Eye (tissue), 1 donor: ENCODE measurements at regions not wholly inside any gene's neighbourhood (a gene's known extent, or its start where the extent isn't known, plus 50 kb on each side); places are given as distances from the start of the nearest gene placed in this dataset.
"Not testable (repeated sequence)": the region's sequence is repeated elsewhere in the genome, so short reads cannot be mapped to it uniquely, and the experiment has no call there.

ENCODE experiments used
- DNase-seq: peaks from one replicate; pipeline ENCODE4 v3.0.0-alpha.2; 2015

DNA sequence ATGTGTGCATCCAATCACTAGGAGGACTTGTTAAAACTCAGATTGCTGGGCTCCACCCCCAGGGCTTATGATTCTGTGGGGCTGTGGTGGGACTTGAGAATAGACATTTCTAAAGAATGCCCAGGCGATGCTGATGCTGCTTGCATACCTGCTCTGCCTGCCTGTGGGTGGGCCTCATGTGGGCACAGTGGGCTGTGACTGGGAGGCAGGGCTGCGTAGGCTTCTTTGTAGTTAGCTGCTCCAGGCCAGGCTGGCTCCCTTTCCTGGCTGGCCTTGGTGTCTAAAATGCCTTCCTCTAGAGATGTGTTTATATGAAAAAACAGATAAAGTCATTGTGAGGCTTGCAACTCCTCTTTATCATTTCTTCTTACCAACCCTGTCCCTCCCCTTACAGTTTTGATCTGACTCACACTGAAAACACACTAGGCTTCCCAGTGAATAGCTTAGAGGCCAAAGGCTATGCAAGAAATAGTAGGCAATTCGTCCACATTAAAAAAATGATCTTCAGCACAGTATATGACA, 495.5 kb upstream of the MAP3K7 start:
- DNase-seq = peak; percentile 8

DNA sequence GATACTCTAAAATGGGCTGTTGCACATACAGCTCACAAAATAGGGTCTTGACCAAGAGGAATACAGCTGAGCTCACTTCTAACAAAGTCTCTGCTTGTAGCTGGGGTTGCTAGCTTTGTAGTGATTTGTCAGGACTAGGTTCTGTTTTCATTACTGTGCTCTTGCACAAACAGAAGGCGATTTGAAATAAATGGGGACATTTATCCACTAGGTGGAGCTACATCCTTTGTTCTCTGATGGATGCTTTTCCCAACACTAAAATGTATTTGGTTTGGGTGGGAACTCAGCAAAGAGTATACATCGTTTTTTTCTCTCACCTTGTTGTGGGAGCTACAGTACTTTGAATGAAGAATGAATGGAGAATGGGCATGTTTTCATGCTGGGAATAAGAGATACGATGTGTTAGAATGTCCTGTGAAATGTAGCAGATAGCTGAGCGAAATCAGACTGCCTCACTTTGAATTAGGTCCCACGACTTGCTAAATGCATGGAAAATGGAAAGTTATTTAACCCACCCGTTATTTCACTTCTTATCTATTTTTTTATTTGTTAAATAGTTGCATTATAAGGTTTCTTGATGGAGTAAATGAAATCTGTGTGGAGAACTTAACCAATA, 494.7 kb upstream of the MAP3K7 start:
- DNase-seq = peak; percentile 94

DNA sequence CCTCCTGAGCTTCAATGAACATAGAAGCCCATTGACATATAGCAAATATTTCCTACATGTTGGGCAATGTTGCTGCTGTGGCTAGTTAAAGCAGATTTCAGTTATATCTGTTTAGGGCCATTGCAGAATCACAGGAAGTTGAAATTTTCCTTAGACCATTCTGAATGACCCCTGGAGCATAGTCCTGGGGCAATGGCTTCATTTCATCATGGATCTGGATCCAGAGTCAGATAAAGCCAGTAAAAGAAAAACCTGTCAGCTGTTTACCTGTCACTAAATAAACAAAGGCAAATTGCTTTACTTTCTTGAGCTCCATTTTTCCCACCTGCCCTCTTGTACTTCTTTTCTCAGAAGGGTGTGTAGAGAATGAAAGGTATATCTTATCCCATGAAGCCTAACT, 494.0 kb upstream of the MAP3K7 start:
- no peak for DNase-seq

DNA sequence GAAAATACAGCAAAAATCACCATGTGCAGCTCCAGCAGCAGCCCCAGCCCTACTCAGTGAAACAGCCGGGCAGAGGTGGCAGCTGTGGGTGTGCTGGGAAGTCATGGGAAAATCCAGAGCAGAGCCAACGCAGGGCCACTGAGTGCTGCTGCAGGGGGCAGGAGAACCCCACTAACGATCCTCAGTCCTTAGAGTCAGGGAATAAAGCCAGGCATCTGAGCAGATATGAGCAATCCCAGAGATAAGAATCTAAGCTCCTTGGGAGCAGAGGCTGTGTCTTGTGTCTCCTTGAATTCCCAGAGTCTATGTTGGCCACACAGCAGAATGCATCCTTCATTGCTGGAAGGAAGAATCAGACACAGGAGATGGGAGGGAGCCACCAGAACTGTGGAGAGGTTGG, 493.1 kb upstream of the MAP3K7 start:
- peak; percentile 14 for DNase-seq

DNA sequence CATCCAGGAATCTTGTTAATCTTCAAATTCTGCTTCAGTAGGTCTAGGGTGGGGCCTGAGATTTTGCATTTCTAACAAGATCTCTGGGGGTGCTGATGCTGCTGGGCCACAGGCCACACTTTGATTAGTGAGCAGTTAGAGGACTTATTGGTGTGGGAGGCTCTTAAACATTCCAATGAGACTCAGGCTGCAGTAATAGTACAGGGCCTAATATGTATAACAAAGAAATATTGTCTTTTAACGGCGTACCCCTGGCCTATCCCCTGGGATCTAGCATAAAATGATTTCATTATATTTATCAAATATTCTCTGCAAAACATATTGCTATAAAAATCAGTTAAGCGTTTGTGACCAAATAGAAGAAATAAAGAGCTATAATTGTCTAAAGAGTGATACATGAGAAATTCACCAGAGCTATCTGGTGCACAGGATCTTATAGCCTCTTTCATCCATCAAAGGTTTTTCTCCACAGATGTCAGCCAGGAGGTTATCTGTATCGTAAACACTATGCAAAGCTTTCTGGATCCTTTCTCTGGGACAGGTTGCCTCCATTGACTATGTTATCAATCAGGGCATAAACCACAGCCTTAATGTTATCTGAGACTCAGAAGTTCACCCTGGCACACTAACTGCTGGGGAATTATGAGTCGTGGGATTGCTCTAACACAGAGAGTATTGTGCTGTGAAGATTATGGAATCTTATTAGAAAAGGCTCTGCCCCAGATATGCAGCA, 488.5 kb upstream of the MAP3K7 start:
- no peak for DNase-seq

DNA sequence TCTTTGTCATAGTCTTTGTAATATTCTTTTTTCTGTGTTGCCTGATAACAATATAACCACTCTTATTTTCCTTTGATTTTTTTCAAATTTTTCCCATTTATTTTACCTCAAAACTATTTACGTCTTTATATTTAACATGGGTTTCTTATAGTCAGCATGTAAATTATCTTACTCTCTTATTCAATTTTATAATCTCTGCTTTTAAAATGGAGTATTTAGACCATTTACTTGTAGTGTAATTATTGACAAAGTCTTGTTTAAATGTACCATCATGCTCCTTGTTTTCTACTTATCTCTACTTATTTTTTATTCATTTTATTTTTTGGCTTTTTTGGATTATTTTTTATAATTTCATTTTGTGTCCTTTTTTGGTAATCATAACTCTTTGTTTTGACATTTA, 476.5 kb upstream of the MAP3K7 start:
- DNase-seq = no peak

DNA sequence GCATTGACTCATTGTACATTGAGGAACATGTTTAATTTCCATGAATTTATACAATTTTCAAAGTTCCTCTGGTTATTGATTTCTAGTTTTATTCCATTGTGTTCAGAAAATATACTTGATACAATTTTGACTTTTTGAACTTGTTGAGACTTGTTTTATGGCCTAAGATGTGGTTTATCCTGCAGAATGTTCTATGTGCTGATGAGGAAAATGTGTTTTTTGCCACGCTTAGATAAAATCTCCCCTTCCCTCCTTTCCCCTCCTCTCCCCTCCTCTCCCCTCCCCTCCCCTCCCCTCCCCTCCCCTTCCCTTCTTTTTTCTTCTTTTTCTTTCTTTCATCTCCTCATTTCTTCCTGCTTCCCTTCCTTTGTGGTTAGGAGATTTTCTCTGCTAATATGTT, 470.8 kb upstream of the MAP3K7 start:
- no peak for DNase-seq

DNA sequence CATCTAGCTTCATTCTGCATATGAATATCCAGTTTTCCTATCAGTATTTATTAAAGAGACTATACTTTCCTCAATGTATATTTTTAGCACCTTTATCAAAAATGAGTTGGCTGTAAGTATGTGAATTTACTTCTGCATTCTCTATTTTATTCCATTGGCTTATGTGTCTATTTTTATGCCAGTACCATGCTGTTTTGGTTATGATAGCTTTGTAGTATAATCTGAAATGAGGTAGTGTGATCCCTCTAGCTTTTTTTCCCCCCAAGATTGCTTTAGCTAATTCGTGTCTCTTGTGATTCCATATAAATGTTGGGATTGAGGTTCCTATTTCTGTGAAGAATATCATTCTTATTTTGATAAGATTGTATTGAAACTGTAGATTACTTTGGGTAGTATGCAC, 469.1 kb upstream of the MAP3K7 start:
- no peak for DNase-seq

DNA sequence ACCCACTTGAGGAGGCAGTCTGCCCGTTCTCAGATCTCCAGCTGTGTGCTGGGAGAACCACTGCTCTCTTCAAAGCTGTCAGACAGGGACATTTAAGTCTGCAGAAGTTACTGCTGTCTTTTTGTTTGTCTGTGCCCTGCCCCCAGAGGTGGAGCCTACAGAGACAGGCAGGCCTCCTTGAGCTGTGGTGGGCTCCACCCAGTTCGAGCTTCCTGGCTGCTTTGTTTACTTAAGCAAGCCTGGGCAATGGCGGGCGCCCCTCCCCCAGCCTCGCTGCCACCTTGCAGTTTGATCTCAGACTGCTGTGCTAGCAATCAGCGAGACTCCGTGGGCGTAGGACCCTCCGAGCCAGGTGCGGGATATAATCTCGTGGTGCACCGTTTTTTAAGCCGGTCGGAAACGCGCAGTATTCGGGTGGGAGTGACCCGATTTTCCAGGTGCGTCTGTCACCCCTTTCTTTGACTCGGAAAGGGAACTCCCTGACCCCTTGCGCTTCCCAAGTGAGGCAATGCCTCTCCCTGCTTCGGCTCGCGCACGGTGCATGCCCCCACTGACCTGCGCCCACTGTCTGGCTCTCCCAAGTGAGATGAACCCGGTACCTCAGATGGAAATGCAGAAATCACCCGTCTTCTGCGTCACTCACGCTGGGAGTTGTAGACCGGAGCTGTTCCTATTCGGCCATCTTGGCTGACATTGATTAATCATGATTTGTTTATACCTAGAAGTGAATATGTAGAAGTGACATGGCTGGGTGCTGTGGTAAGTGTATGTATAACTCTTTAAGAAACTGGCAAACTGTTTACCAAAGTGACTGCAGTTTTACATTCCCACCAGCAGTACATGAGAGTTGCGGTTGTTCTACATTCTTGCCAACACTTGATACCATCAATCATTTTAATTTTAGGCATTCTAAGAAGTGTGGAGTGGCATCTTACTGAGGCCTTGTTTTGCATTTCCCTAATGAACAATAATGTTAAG, 465.9 kb upstream of the MAP3K7 start:
- not testable (repeated sequence) for DNase-seq

DNA sequence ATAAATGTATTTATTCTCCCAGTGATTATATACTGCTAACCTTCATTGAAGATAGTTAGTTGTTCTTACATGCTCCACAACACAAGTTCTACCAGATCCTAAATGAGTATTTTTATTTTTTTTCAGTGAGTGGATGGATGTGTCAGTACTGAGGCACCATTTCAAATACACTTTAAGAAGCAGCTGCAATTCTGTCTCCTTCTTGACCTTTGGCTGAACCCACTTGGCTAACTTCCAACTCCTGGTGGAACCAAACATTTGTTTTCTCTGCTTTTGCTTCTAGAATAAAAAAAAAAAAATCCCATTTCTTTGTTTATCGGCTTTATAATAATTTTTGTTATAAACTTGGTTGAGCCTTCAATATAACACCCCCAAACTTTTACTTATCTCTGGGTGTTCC, 458.3 kb upstream of the MAP3K7 start:
- peak; percentile 27 for DNase-seq

DNA sequence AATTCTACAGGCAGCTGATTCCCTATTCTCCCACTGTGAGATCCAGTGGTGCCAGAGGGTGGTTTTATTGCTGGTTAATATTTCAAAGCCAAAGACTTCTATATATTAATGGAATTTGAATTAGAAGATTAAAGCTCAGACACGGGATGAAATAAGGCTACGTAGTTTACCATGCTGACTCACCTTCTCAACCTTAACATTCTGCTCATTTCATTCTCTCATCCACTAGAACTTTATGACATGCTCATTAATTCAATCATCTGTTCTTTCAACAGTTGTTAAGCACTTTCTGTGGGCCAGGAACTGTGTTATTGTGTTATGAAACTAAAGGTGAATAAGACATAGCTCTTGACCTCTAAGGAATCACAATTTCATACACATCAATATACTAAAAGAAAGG, 456.9 kb upstream of the MAP3K7 start:
- no peak for DNase-seq

DNA sequence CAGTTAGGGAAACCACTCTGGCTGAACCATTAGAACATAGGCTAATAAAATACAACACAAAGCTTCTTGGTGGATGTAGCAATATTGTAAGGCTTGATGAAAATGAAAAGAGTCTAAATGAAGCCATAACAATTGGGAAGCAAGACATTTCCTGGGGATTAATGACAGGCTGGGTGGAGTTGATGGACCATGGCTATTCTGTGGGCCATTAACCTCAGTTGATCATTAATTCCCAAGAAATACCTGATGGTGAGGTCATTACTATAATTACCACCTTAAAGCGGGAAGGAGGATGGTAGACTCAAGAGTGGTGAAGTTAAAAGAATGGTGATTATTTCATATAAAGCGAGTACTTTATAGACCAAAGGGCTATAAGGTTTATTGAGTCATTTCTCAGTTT, 455.8 kb upstream of the MAP3K7 start:
- no peak for DNase-seq

DNA sequence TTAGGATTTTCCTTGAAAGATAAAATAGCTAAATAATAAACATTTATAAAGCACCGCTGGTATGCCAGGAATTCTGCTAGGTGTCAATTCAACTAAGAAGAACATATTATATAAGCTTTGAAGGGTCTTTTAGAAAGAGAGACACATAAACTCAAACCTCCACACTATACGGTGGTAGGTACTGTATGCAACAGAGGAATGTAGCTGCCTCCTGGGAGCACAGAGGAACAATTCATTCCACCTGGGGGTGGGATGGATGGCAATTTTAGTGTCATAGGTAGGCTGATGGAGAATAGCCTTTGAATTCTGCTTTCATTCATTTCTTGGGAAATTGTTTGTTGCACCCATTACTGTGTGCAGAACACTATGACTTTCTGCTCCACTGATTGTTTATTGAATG, 447.1 kb upstream of the MAP3K7 start:
- DNase-seq = no peak

DNA sequence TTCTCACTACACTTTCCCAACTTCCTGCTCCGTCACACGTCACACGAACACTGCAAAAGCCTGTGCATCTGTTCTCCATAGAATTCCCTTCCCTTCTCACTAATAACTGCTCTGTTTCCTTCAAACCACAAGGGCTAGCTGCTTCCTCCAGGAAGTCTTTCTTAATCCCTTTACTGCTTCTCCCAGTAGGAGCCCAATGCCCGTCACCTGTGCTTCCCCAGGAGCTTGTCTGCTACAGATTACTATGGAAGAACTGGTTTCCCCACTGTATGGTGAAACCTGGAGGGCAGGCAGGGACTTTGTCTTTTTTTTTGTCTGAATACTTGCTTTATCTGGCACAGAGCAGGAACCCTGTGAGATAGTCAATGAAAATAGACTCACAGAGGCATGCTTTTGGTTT, 444.7 kb upstream of the MAP3K7 start:
- no peak for DNase-seq

DNA sequence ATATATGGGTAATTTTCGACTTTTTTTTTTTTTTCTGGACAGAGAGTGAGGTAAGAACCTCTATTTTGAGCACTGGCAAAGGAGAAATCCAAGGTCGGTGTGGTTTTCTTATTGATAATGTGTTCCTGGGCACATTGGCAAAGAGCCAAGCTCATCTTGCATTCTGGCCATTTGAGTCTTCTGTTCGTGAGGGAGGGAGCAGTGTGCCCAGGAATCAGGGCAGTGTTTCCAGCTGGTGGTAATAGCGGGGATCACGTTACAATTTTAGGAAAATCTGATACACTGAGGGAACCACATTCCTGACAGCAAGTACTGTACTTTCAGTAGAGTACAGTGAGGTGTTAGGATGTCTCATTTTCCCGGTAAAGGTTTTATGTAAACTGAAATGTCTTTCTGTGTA, 442.3 kb upstream of the MAP3K7 start:
- DNase-seq = no peak

DNA sequence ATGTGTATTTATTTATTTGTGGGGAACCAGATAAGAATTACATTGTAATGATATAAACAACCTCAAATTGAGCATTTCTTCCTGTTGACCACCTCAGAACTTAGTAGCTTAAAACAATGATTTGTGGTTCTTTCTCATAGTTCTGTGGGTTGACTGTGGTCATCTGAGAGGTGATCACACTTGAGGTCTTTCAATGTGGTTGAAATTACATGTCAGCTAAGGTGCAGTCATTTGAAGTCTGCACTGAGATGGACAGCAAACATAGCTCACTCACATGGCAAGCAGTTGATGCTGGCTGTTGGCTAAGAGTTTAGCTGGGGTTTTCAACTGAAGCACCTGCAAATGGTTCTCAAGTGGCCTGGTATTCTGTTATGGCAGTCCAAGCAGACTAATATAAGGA, 436.7 kb upstream of the MAP3K7 start:
- no peak for DNase-seq

DNA sequence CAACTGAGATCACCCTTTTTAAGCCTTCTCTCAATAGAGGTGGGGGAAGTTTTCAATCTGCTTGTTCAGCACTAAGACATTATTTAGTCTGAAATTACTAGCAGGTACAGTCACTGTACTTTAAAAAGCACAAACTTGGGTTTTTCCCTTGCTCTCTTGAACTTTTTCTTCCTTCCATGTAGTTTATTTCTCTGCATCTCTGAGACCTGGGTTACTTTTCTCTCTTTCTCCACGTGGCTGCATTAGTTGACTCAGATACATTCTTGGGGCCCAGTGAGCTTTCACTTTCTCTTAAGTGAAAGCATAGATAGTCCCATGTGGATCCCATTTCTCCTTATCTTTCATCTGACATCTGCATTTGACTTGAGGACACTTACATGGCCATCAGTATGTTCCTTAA, 433.9 kb upstream of the MAP3K7 start:
- no peak for DNase-seq

DNA sequence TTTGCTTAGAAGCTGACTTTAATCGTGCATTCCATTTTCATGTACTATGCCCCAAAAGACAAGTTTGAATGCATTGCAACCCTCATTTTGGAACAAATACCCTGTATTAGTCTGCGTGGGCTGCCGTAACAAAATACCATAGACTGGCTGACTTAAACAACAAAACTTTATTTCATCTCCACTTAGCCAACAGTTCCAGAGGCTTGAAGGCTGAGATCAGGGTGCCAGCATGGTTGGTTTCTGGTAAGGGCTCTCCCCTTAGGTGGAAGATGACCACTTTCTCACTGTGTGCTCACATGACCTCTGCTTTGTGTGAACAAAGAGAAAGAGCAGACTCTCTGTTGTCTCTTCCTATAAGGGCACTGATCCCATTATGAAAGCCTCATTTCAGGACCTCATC, 431.7 kb upstream of the MAP3K7 start:
- DNase-seq = no peak

DNA sequence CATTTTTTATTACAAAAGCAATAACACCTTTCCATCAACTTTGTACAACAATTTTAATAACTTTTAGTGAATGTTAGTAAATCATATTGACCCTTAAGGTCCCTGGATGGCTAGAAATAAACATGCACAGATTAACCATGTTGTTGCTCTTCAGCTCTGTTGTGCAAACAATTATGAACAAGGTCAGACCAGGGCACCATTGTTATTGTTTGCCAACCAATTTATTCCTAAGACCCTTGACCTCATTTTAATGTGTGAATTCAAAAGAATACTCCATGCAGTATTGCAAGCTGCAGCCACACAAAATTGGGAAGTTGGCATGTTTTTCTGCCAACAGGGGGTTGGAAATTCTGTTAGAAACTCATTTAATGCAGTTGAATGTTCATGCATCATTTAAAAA, 426.6 kb upstream of the MAP3K7 start:
- DNase-seq = peak; percentile 69

DNA sequence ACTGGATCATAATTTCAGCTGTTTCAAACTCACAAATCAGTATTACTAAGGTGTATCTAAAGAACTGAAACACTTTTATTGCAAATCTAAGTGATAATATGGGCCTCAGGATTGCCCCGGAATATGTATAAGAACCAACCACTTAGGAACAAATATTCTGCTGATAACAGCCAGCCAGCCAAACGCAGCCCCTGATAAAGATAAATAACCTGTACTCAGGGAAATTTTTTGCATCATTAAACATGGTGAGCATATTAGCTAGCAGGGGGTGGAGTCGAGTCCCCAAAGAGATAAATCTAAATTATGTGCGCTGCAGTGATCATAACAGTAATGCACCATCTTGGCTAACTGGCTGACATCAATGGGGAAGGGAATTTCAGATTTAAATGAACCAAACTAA, 410.2 kb upstream of the MAP3K7 start:
- peak; percentile 35 for DNase-seq

DNA sequence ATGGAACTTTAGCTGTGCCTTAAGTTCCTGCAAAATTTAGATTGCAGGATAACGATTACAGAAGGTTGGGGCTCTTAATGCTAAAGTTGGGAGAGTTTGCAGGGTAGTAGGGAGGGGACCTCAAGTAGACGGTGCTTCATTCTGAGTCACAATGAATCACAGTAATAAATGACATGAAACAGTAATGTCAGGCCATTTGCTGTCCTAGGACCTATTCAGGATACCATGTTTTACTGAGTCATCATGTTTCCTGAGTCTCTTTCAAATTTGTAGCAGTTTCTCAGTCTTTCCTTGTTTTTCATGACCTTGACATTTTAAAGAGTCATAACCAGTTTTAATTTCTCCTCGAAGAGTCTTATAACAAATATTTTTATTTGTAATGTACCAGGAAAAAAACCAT, 406.9 kb upstream of the MAP3K7 start:
- no peak for DNase-seq

DNA sequence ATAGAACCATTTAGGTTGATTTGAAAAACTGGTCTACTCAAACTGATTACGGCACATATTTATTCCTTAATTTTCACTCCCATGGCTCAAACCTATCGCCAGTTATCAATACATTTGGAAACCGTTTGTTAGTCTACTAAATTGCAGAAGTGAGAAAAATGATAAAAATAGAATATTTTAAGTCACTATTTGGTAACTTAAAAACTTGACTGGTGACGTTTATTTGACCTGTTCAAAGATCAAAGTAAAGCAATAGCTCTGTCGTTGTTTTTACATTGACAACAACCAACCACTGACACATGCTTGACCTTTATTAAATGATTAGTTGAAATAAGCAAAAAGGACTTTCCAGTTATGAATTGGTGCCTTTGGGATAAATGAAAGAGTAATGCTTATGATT, 402.9 kb upstream of the MAP3K7 start:
- DNase-seq = no peak

DNA sequence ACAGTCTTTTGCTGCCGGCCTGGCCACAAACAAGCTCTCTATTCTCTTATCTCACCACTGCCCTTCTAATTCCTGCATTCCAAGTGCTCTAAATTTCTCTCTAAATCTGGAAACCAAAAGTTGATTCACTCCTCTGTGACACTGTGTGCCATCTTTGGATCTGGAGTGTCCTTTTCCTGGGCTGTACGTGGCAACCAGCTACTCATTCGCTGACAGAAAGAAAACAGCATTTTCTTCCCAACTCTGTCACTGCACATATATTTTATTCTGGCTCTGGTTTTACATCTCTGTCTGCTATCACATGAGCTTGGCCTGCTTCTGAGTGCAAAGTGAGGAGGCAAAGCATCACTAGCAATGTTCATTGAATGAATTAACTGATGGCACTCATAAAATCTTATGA, 397.2 kb upstream of the MAP3K7 start:
- no peak for DNase-seq

DNA sequence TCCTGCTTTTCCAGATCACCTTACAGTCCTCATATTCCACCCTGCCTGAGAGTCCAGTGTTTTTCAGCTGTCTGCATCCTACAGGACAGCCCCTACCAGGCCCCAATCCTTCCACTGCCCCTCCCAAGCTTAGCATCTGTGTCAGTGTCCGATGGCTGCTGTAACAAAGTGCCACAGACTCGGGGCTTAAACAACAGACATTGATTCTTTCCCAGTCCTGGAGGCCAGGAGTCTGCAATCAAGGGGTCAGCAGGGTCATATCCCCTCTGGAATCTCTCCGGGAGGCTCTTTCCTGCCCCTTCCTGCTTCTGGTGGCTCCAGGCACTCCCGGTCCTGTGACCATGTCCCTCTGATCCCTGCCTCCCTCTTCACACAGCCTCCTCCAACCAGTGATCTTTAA, 396.6 kb upstream of the MAP3K7 start:
- no peak for DNase-seq
